Uterus (tissue), 3 donors: ENCODE measurements at regions not wholly inside any gene's neighbourhood (a gene's known extent, or its start where the extent isn't known, plus 50 kb on each side); places are given as distances from the start of the nearest gene placed in this dataset.
"Not testable (repeated sequence)": the region's sequence is repeated elsewhere in the genome, so short reads cannot be mapped to it uniquely, and the experiment has no call there.

Source experiments
- DNase-seq, 2 donors: peaks; one replicate each; pipeline ENCODE4 v3.0.0-alpha.2; 2019 to 2020
- H3K27ac ChIP-seq, 2 donors: fragments of 200-600 bp; sonication (generic); 1 replicate in 1 of 2; 2 replicates in 1 of 2; pipeline ENCODE4 v1.5.1; 2016 to 2018
- H3K27me3 ChIP-seq, 2 donors: fragments of 200-600 bp; sonication (generic); one replicate each; pipeline ENCODE4 v1.5.1; 2018 to 2019; ENCODE audit warnings: control low read depth in 1 of 2
- H3K36me3 ChIP-seq, 2 donors: fragments of 200-600 bp; sonication (generic); one replicate each; pipeline ENCODE4 v1.5.1; 2019; ENCODE audit warnings: control low read depth in 1 of 2
- H3K4me1 ChIP-seq, 2 donors: fragments of 200-600 bp; sonication (generic); one replicate each; pipeline ENCODE4 v1.5.1; 2018 to 2019; ENCODE audit warnings: control low read depth in 1 of 2
- H3K4me3 ChIP-seq, 2 donors: fragments of 200-600 bp; sonication (generic); 1 replicate in 1 of 2; 2 replicates in 1 of 2; pipeline ENCODE4 v1.5.1; 2018 to 2019; ENCODE audit warnings: mild to moderate bottlenecking in 1 of 2
- H3K9me3 ChIP-seq, 2 donors: fragments of 200-600 bp; sonication (generic); one replicate each; pipeline ENCODE4 v1.5.1; 2019; ENCODE audit warnings: control low read depth in 1 of 2
- POLR2A ChIP-seq, 2 donors: fragments of 450-650 bp; IDR thresholded peaks; one replicate each; pipeline ENCODE4 v1.6.1; 2016; ENCODE audit warnings: antibody characterized with exemption in 2 of 2, mild to moderate bottlenecking in 1 of 2, moderate library complexity in 1 of 2
- intact Hi-C: fragments of 100-400 bp; cut with DNase I; formaldehyde crosslinking; loops from one replicate; pipeline ENCODE4 v1.15.1; 2023; ENCODE audit warnings: low total_unique reads
- TF ChIP-seq, protein P1 (sequence below), 4 experiments: fragments of 200-600 bp in 2 of 4; fragments of 450-650 bp in 2 of 4; sonication (generic) in 2 of 4; IDR thresholded peaks; one replicate each; pipeline ENCODE4 v1.5.1; 2016 to 2019; ENCODE audit warnings: antibody characterized with exemption in 4 of 4, mild to moderate bottlenecking in 2 of 4, moderate library complexity in 1 of 4
- donor health status: DM: yes; HTN: yes; CAD: no.

DNA sequence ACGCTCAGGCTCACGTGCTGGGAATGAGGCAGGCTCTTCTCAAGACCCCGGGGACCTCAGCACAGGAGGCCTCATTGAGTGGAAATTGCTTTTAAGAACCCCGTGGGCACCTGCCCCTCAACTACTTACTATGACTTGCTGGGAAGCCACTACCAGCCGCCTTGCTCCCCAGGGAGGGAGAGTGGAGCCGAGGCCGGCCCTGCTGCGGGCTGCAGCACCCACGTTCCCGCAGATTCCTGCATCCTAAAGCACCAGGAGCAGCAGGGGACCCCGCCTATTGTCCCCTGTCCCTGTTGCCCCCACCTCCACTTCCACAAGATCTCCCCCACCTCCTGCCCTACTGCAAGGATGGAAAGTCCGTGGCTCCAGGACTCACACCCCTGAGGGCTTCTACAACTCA, 541.6 kb upstream of the PFKP start:
- Histone ChIP-seq H3K4me3 (no peak overlapping the region), H3K27ac (no peak overlapping the region), H3K4me1 (no peaks in the 10 kb centered on the region), H3K36me3 (no peaks in the 10 kb centered on the region), H3K27me3 (no peaks in the 10 kb centered on the region), H3K9me3 (no peaks in the 10 kb centered on the region)
- TF ChIP-seq, protein P1, sequence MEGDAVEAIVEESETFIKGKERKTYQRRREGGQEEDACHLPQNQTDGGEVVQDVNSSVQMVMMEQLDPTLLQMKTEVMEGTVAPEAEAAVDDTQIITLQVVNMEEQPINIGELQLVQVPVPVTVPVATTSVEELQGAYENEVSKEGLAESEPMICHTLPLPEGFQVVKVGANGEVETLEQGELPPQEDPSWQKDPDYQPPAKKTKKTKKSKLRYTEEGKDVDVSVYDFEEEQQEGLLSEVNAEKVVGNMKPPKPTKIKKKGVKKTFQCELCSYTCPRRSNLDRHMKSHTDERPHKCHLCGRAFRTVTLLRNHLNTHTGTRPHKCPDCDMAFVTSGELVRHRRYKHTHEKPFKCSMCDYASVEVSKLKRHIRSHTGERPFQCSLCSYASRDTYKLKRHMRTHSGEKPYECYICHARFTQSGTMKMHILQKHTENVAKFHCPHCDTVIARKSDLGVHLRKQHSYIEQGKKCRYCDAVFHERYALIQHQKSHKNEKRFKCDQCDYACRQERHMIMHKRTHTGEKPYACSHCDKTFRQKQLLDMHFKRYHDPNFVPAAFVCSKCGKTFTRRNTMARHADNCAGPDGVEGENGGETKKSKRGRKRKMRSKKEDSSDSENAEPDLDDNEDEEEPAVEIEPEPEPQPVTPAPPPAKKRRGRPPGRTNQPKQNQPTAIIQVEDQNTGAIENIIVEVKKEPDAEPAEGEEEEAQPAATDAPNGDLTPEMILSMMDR (IDR thresholded peaks at IDR 0.05): no peak
- TF ChIP-seq POLR2A (IDR thresholded peaks at IDR 0.05): no peak
- intact Hi-C loops: no loop called here
- DNase-seq: no peak

DNA sequence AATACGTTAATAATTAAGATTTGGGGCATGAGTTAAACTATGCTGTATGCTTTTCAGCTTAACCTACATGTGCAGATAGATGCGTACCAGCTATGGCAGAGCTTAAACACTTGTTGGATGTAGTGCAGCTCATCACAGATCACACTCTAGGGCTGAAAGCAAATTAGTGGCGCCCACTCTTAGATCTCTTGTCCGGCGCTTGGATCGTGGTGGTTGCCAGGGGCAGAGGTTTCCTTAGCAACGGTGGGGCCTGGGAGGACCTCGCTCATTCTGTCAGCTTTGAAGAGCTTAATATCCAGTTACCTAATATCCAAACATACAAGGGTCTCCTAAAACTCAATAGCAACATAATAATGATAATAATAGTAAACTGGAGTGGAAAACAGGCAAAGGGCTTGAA, 548.2 kb upstream of the PFKP start:
- Histone ChIP-seq H3K4me1 (no peaks in the 10 kb centered on the region), H3K4me3 (no peak overlapping the region), H3K27me3 (no peaks in the 10 kb centered on the region), H3K36me3 (no peaks in the 10 kb centered on the region), H3K9me3 (no peaks in the 10 kb centered on the region), H3K27ac (no peak overlapping the region)
- TF ChIP-seq, protein P1 (IDR thresholded peaks at IDR 0.05): no peak
- no peak for TF ChIP-seq POLR2A (IDR thresholded peaks at IDR 0.05)
- DNase-seq: no peak
- intact Hi-C loops: no loop called here

DNA sequence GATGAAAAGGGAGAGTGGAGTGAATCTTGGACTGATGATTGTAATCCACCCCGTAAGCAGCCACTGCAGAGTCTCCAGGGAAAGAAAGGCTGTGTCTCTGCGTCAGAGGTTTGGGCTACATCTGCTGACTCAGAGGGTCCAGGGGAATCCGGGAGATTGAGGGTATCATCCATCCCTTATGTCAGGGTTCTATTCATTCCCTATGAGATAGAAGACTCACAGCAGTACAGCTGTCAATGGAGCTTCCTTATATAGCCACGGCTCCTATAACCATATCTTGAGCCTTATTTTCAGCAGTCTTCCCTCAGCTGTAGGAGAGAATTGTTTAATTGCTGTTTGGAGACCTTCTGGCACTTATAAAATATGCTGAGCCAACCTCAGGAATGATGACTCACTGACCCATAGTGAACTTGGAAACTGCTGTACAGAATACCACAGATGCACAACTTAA, 558.2 kb upstream of the PFKP start:
- no peaks in the 10 kb centered on the region for H3K4me1 ChIP-seq
- H3K27me3 ChIP-seq: no peaks in the 10 kb centered on the region
- H3K27ac ChIP-seq: no peak overlapping the region
- H3K36me3 ChIP-seq: no peaks in the 10 kb centered on the region
- no peak for TF ChIP-seq POLR2A (IDR thresholded peaks at IDR 0.05)
- TF ChIP-seq, protein P1 (IDR thresholded peaks at IDR 0.05): no peak
- H3K4me3 ChIP-seq: no peak overlapping the region
- no peak for DNase-seq
- intact Hi-C loops: no loop called here
- no peaks in the 10 kb centered on the region for H3K9me3 ChIP-seq

DNA sequence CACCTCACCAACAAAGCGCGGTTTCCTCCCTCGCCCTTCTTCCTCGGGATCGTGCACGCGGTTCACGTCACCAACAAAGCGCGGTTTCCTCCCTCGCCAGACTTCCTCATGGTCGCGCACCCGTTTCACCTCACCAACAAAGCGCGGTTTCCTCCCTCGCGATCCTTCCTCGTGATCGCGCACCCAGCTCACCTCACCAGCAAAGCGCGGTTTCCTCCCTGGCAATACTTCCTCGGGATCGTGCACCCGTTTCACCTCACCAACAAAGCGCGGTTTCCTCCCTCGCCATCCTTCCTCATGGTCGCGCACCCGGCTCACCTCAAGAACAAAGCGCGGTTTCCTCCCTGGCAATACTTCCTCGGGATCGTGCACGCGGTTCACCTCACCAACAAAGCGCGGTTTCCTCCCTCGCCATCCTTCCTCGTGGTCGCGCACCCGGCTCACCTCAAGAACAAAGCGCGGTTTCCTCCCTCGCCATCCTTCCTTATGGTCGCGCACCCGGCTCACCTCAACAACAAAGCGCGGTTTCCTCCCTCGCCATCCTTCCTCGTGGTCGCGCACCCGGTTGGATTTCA, 565.9 kb upstream of the PFKP start:
- H3K27me3 ChIP-seq, H3K4me1 ChIP-seq, H3K27ac ChIP-seq, intact Hi-C loops, H3K4me3 ChIP-seq, H3K36me3 ChIP-seq, H3K9me3 ChIP-seq, DNase-seq: not testable (repeated sequence)

DNA sequence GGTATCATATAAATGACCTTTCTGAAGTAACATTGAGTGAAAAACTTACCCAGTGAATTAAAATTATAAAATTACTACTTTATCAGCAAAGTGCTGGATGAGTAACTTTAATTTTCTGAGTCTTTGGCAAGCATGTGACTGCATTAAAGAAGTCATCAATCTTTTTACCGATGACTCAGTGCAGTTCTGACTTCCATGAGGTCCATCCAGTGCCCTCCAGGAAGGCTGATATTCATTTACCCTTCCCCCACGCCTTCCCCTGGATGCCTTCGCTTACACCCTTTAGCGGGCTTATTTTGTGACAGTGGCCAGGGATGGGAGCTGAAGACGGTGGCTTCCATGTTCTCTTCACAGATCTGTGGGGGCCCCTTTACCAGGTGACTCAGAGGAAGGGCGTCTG, 572.9 kb upstream of the PFKP start:
- DNase-seq: no peak
- intact Hi-C loops: no loop called here
- TF ChIP-seq, protein P1 (IDR thresholded peaks at IDR 0.05): no peak
- no peak for TF ChIP-seq POLR2A (IDR thresholded peaks at IDR 0.05)

More for the DNA sequence above, 572.9 kb upstream of the PFKP start:
- no peaks in the 10 kb centered on the region for H3K9me3 ChIP-seq
- no peak overlapping the region for H3K4me3 ChIP-seq
- no peaks in the 10 kb centered on the region for H3K36me3 ChIP-seq
- H3K27ac ChIP-seq: no peak overlapping the region
- H3K4me1 ChIP-seq: no peaks in the 10 kb centered on the region
- no peaks in the 10 kb centered on the region for H3K27me3 ChIP-seq
